ENCODE measurements at regions not wholly inside any gene's neighbourhood (a gene's known extent, or its start where the extent isn't known, plus 50 kb on each side); places are given as distances from the start of the nearest gene placed in this dataset.
"Not testable (repeated sequence)": the region's sequence is repeated elsewhere in the genome, so short reads cannot be mapped to it uniquely, and the experiment has no call there.

GRCh38 chrY:12365311-12365910 is 335.6 kb upstream of the USP9Y start:
- dilution Hi-C loops (cut with MboI; ENCODE audit: extremely low pct_ligation_motif_present, low sequenced_read_pairs) (no loop called here), intact Hi-C loops (cut with micrococcal nuclease) (no loop called here)
- ChIA-PET CTCF (no interaction called here), POLR2A (no interaction called here)
- no peak for FAIRE-seq
- no peak for DNase-seq (ENCODE audit: low read depth, low spot score)
- H3K9me1 ChIP-seq (replicated peaks; ENCODE audit: control insufficient read depth, extremely low read depth, insufficient read depth, low read length), result no peaks in the 10 kb centered on the region
- no peak overlapping the region for H3K9ac ChIP-seq (replicated peaks; ENCODE audit: extremely low read depth, insufficient read depth, low read length)
- no peak overlapping the region for H3K4me3 ChIP-seq (replicated peaks in 1 of 3; ENCODE audit: insufficient read depth in 1 of 3, low read depth in 1 of 3, low read length in 3 of 3)
- H3K79me2 ChIP-seq (ENCODE audit: control insufficient read depth, insufficient read depth, low read length), result no peaks in the 10 kb centered on the region
- H3K4me2 ChIP-seq (ENCODE audit: insufficient read depth, low read length), result no peak overlapping the region
- H2AFZ ChIP-seq (ENCODE audit: low read depth, low read length), result no peak overlapping the region
- H3K4me1 ChIP-seq (ENCODE audit: control insufficient read depth, extremely low read depth, insufficient read depth, low read length), result no peaks in the 10 kb centered on the region
- H3K27me3 ChIP-seq (ENCODE audit: control insufficient read depth in 2 of 2, insufficient read depth in 2 of 2, low read length in 2 of 2), result no peaks in the 10 kb centered on the region
- no peaks in the 10 kb centered on the region for H4K20me1 ChIP-seq (replicated peaks; ENCODE audit: control insufficient read depth, extremely low read depth, insufficient read depth, low read length)
- TF ChIP-seq EZH2 (IDR thresholded peaks at IDR 0.05; ENCODE audit: borderline replicate concordance, low read depth, low read length, severe bottlenecking), result no peak
- TF ChIP-seq MYC (IDR thresholded peaks at IDR 0.05; ENCODE audit: low read depth, low read length), result no peak
- TF ChIP-seq POLR2A (IDR thresholded peaks at IDR 0.05; ENCODE audit: low read depth, low read length), result no peak
- no peak for TF ChIP-seq GATA2 (IDR thresholded peaks at IDR 0.05; ENCODE audit: insufficient read depth, insufficient read length, low read depth, low read length)
- TF ChIP-seq POLR2AphosphoS5 (IDR thresholded peaks at IDR 0.05; ENCODE audit: insufficient read depth, low read depth, low read length), result no peak
- TF ChIP-seq, protein P1, sequence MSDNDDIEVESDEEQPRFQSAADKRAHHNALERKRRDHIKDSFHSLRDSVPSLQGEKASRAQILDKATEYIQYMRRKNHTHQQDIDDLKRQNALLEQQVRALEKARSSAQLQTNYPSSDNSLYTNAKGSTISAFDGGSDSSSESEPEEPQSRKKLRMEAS (IDR thresholded peaks at IDR 0.05; ENCODE audit: insufficient read depth, insufficient read length), result no peak
- no peak for TF ChIP-seq JUN (IDR thresholded peaks at IDR 0.05; ENCODE audit: borderline replicate concordance, insufficient read depth, insufficient read length, low read depth)
- TF ChIP-seq, protein P2, sequence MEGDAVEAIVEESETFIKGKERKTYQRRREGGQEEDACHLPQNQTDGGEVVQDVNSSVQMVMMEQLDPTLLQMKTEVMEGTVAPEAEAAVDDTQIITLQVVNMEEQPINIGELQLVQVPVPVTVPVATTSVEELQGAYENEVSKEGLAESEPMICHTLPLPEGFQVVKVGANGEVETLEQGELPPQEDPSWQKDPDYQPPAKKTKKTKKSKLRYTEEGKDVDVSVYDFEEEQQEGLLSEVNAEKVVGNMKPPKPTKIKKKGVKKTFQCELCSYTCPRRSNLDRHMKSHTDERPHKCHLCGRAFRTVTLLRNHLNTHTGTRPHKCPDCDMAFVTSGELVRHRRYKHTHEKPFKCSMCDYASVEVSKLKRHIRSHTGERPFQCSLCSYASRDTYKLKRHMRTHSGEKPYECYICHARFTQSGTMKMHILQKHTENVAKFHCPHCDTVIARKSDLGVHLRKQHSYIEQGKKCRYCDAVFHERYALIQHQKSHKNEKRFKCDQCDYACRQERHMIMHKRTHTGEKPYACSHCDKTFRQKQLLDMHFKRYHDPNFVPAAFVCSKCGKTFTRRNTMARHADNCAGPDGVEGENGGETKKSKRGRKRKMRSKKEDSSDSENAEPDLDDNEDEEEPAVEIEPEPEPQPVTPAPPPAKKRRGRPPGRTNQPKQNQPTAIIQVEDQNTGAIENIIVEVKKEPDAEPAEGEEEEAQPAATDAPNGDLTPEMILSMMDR (IDR thresholded peaks at IDR 0.05; ENCODE audit: extremely low read depth in 1 of 2, insufficient read depth in 1 of 2, low read depth in 1 of 2, low read length in 2 of 2), result no peak
- TF ChIP-seq FOS (IDR thresholded peaks at IDR 0.05; ENCODE audit: borderline replicate concordance, insufficient read depth, low read length), result no peak
- H3K36me3 ChIP-seq (ENCODE audit: control insufficient read depth in 2 of 2, extremely low read depth in 1 of 2, insufficient read depth in 2 of 2, low read length in 2 of 2), result no peaks in the 10 kb centered on the region
- no peak overlapping the region for H3K27ac ChIP-seq (ENCODE audit: insufficient read depth, low read depth, low read length)
- no TSS peak for BruUV-seq (replicated peaks)
- H3K9me3 ChIP-seq (replicated peaks; ENCODE audit: control insufficient read depth, insufficient read depth, low read length), result no peaks in the 10 kb centered on the region

GRCh38 chrY:12374588-12374987 is 326.4 kb upstream of the USP9Y start:
- POLR2A ChIA-PET; dilution Hi-C loops (cut with MboI; ENCODE audit: extremely low pct_ligation_motif_present, low sequenced_read_pairs); H3K4me3 ChIP-seq (replicated peaks in 1 of 3; ENCODE audit: insufficient read depth in 1 of 3, low read depth in 1 of 3, low read length in 3 of 3); H3K4me1 ChIP-seq (ENCODE audit: control insufficient read depth, extremely low read depth, insufficient read depth, low read length); intact Hi-C loops (cut with micrococcal nuclease); H3K9me3 ChIP-seq (replicated peaks; ENCODE audit: control insufficient read depth, insufficient read depth, low read length); H3K9me1 ChIP-seq (replicated peaks; ENCODE audit: control insufficient read depth, extremely low read depth, insufficient read depth, low read length); H3K9ac ChIP-seq (replicated peaks; ENCODE audit: extremely low read depth, insufficient read depth, low read length); H3K27me3 ChIP-seq (ENCODE audit: control insufficient read depth in 2 of 2, insufficient read depth in 2 of 2, low read length in 2 of 2); H3K79me2 ChIP-seq (ENCODE audit: control insufficient read depth, insufficient read depth, low read length); FAIRE-seq; H3K27ac ChIP-seq (ENCODE audit: insufficient read depth, low read depth, low read length); H2AFZ ChIP-seq (ENCODE audit: low read depth, low read length); H3K4me2 ChIP-seq (ENCODE audit: insufficient read depth, low read length); H4K20me1 ChIP-seq (replicated peaks; ENCODE audit: control insufficient read depth, extremely low read depth, insufficient read depth, low read length); BruUV-seq (replicated peaks); DNase-seq (ENCODE audit: low read depth, low spot score); CTCF ChIA-PET; H3K36me3 ChIP-seq (ENCODE audit: control insufficient read depth in 2 of 2, extremely low read depth in 1 of 2, insufficient read depth in 2 of 2, low read length in 2 of 2): not testable (repeated sequence)

Data from endothelial cell of umbilical vein (primary cell).